Suprapubic skin (tissue), 4 donors: ENCODE measurements at regions not wholly inside any gene's neighbourhood (a gene's known extent, or its start where the extent isn't known, plus 50 kb on each side); places are given as distances from the start of the nearest gene placed in this dataset.
"Not testable (repeated sequence)": the region's sequence is repeated elsewhere in the genome, so short reads cannot be mapped to it uniquely, and the experiment has no call there.

Experiments
- DNase-seq, 2 donors: peaks; one replicate each; pipeline ENCODE4 v3.0.0-alpha.2; 2019; ENCODE audit warnings: low spot score in 2 of 2
- H3K27ac ChIP-seq: fragments of 200-600 bp; sonication (generic); one replicate; pipeline ENCODE4 v1.5.1; 2019
- H3K27me3 ChIP-seq: fragments of 200-600 bp; sonication (generic); one replicate; pipeline ENCODE4 v1.5.1; 2019
- H3K36me3 ChIP-seq: fragments of 200-600 bp; sonication (generic); one replicate; pipeline ENCODE4 v1.5.1; 2019
- H3K4me1 ChIP-seq: fragments of 200-600 bp; sonication (generic); one replicate; pipeline ENCODE4 v1.5.1; 2019
- H3K4me3 ChIP-seq: fragments of 200-600 bp; sonication (generic); one replicate; pipeline ENCODE4 v1.5.1; 2019; ENCODE audit warnings: mild to moderate bottlenecking
- H3K9me3 ChIP-seq: fragments of 200-600 bp; sonication (generic); one replicate; pipeline ENCODE4 v1.5.1; 2019
- EP300 ChIP-seq: sonication (generic); formaldehyde crosslinking; IDR thresholded peaks from one replicate; pipeline ENCODE4 v1.6.1; 2017; ENCODE audit warnings: antibody characterized with exemption
- POLR2A ChIP-seq, 2 donors: fragments of 450-650 bp; IDR thresholded peaks; one replicate each; pipeline ENCODE4 v1.6.1; 2017; ENCODE audit warnings: antibody characterized with exemption in 2 of 2, mild to moderate bottlenecking in 2 of 2, moderate library complexity in 2 of 2
- POLR2AphosphoS5 ChIP-seq, 3 donors: sonication (generic); formaldehyde crosslinking; IDR thresholded peaks; one replicate each; pipeline ENCODE4 v1.6.1; 2017; ENCODE audit warnings: antibody characterized with exemption in 3 of 3
- WGBS: methylation state at CpG from one replicate; pipeline ENCODE4 v1.1.5; 2018; 5-methylcytosine and 5-hydroxymethylcytosine counted together
- TF ChIP-seq, protein P1 (sequence below), 2 donors: fragments of 200-600 bp in 1 of 2; fragments of 450-650 bp in 1 of 2; sonication (generic) in 1 of 2; IDR thresholded peaks; one replicate each; pipeline ENCODE4 v1.5.1; 2016 to 2019; ENCODE audit warnings: antibody characterized with exemption in 2 of 2, mild to moderate bottlenecking in 1 of 2, moderate library complexity in 1 of 2

- no peak for DNase-seq
- TF ChIP-seq EP300 (no peak), POLR2AphosphoS5 (IDR thresholded peaks at IDR 0.05) (no peak), POLR2A (IDR thresholded peaks at IDR 0.05) (no peak)
- TF ChIP-seq, protein P1, sequence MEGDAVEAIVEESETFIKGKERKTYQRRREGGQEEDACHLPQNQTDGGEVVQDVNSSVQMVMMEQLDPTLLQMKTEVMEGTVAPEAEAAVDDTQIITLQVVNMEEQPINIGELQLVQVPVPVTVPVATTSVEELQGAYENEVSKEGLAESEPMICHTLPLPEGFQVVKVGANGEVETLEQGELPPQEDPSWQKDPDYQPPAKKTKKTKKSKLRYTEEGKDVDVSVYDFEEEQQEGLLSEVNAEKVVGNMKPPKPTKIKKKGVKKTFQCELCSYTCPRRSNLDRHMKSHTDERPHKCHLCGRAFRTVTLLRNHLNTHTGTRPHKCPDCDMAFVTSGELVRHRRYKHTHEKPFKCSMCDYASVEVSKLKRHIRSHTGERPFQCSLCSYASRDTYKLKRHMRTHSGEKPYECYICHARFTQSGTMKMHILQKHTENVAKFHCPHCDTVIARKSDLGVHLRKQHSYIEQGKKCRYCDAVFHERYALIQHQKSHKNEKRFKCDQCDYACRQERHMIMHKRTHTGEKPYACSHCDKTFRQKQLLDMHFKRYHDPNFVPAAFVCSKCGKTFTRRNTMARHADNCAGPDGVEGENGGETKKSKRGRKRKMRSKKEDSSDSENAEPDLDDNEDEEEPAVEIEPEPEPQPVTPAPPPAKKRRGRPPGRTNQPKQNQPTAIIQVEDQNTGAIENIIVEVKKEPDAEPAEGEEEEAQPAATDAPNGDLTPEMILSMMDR (IDR thresholded peaks at IDR 0.05) = no peak
- no peaks in the 10 kb centered on the region for H3K4me1 ChIP-seq
- no peaks in the 10 kb centered on the region for H3K27me3 ChIP-seq
- no peak overlapping the region for H3K27ac ChIP-seq
- H3K9me3 ChIP-seq = no peaks in the 10 kb centered on the region
- H3K4me3 ChIP-seq = no peak overlapping the region
- H3K36me3 ChIP-seq = no peaks in the 10 kb centered on the region
Observed at GRCh38 chr13:73819711-73820110, 314.5 kb downstream of the KLF12 start.

GRCh38 chr13:73816702-73817101 is 317.5 kb downstream of the KLF12 start:
- Histone ChIP-seq H3K27ac (no peak overlapping the region), H3K36me3 (no peaks in the 10 kb centered on the region), H3K4me3 (no peak overlapping the region), H3K9me3 (no peaks in the 10 kb centered on the region), H3K4me1 (no peaks in the 10 kb centered on the region), H3K27me3 (no peaks in the 10 kb centered on the region)
- TF ChIP-seq POLR2A (IDR thresholded peaks at IDR 0.05) = no peak
- 100% methylated on average over 1 of the region's 2 CpGs for WGBS
- DNase-seq = no peak

DNA sequence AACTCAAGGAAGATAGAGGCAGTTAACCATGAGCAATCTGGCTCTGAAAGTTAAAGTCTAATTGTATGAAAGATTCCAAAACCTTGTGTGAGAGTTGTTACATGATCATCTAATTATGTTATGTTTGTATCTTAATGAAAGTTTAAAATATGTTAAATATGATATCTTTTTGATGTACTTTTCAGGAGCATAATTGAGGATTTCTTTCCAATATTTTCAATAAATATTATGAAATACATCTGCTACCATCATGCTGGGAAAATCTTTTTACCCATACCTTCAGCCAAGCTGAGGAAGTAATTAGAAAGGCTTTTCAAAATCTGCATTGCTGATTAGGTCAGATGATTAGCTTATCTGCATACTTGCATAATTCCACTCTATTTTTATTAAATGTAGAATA is 318.4 kb downstream of the KLF12 start:
- Histone ChIP-seq H3K4me3 (no peak overlapping the region), H3K27ac (no peak overlapping the region), H3K9me3 (no peaks in the 10 kb centered on the region), H3K4me1 (no peaks in the 10 kb centered on the region), H3K27me3 (no peaks in the 10 kb centered on the region), H3K36me3 (no peaks in the 10 kb centered on the region)
- TF ChIP-seq POLR2AphosphoS5 (IDR thresholded peaks at IDR 0.05) (no peak), POLR2A (IDR thresholded peaks at IDR 0.05) (no peak), EP300 (no peak)
- TF ChIP-seq, protein P1 (IDR thresholded peaks at IDR 0.05) = no peak
- DNase-seq = no peak

DNA sequence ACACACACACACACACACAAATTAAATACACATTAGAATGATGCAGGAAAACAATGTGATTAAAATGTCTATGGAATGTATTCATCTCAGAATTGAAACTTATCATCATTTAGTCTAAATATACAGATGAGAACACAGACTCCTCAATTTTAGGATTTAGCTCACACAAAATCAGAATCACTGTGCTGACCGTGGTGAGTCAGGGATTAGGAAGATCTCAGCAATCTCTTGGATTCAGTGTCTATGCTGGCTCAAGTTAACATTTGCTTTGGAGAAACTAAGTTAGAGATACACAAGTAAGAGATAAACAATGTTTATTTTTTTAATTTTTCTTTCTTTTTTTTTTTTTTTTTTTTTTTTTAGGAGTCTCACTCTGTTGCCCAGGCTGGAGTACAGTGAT is 323.6 kb downstream of the KLF12 start:
- Histone ChIP-seq H3K27ac (no peak overlapping the region), H3K27me3 (no peaks in the 10 kb centered on the region), H3K4me1 (no peaks in the 10 kb centered on the region), H3K9me3 (no peaks in the 10 kb centered on the region), H3K36me3 (no peaks in the 10 kb centered on the region), H3K4me3 (no peak overlapping the region)
- WGBS = 85% methylated on average over 1 of the region's 1 CpG
- TF ChIP-seq EP300 = no peak
- no peak for TF ChIP-seq POLR2A (IDR thresholded peaks at IDR 0.05)
- no peak for TF ChIP-seq POLR2AphosphoS5 (IDR thresholded peaks at IDR 0.05)
- TF ChIP-seq, protein P1 (IDR thresholded peaks at IDR 0.05) = no peak
- no peak for DNase-seq

GRCh38 chr13:73809561-73809960 is 324.6 kb downstream of the KLF12 start:
- no peak for TF ChIP-seq POLR2A (IDR thresholded peaks at IDR 0.05)
- TF ChIP-seq POLR2AphosphoS5 (IDR thresholded peaks at IDR 0.05) = no peak
- WGBS = 64% methylated on average over 1 of the region's 1 CpG

DNA sequence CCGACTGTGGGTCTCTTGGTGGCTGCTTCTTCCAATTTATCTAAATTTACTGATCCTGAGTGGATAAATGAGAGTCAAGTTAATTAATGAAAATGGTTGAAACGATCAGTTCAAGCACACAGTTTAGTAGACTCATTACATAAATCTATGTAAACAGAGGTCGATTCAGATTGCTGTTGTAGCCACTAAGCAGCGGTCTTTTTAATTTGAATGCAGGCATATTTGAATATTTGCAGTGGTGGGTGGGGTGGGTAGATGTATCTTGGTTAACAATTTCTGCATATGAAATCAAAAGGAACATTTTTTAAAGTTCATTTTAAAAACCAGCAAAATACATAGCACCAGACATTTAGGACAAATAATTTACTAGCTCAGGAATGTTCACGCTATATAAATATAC is 325.9 kb downstream of the KLF12 start:
- H3K9me3 ChIP-seq = no peaks in the 10 kb centered on the region
- H3K36me3 ChIP-seq = no peaks in the 10 kb centered on the region
- no peaks in the 10 kb centered on the region for H3K27me3 ChIP-seq
- DNase-seq = no peak
- TF ChIP-seq EP300 = no peak
- TF ChIP-seq POLR2AphosphoS5 (IDR thresholded peaks at IDR 0.05) = no peak
- TF ChIP-seq, protein P1 (IDR thresholded peaks at IDR 0.05) = no peak
- no peak for TF ChIP-seq POLR2A (IDR thresholded peaks at IDR 0.05)
- H3K4me3 ChIP-seq = no peak overlapping the region
- no peaks in the 10 kb centered on the region for H3K4me1 ChIP-seq
- H3K27ac ChIP-seq = no peak overlapping the region
- 86% methylated on average over 5 of the region's 5 CpGs for WGBS

More at GRCh38 chr13:73809561-73809960, 324.6 kb downstream of the KLF12 start:
- no peak overlapping the region for H3K4me3 ChIP-seq
- H3K27me3 ChIP-seq = no peaks in the 10 kb centered on the region
- no peak overlapping the region for H3K27ac ChIP-seq
- no peaks in the 10 kb centered on the region for H3K9me3 ChIP-seq
- no peaks in the 10 kb centered on the region for H3K36me3 ChIP-seq
- no peak for DNase-seq
- H3K4me1 ChIP-seq = no peaks in the 10 kb centered on the region

- not testable (repeated sequence) for H3K27me3 ChIP-seq, H3K4me1 ChIP-seq, DNase-seq, H3K36me3 ChIP-seq, H3K9me3 ChIP-seq, H3K27ac ChIP-seq, H3K4me3 ChIP-seq
- whole genome bisulfite sequencing = 95% methylated on average over 6 of the region's 6 CpGs
Observed at GRCh38 chr13:73805326-73805958, 328.8 kb downstream of the KLF12 start.
